MCF 10A (cell line): ENCODE measurements at regions not wholly inside any gene's neighbourhood (a gene's known extent, or its start where the extent isn't known, plus 50 kb on each side); places are given as distances from the start of the nearest gene placed in this dataset.

Experiments used
- BruUV-seq: library from RNA; stranded (reverse); fragments of 400-500 nt; replicated peaks from 2 replicates; lab custom pipeline; 2021; lab: Mats Ljungman, UMichigan
- CTCF ChIA-PET: fragments of 300-600 bp; sonication (Branson Sonifier 250); formaldehyde crosslinking; extraction: SDS; loops from one replicate; lab custom pipeline; 2021; ENCODE audit warnings: antibody characterized with exemption, inconsistent platforms; lab: Yijun Ruan, JAX
- POLR2A ChIA-PET: fragments of 300-600, 350-650 bp; sonication (Branson Sonifier 250); formaldehyde crosslinking; extraction: SDS; loops from one replicate; lab custom pipeline; 2020; ENCODE audit warnings: antibody characterized with exemption, inconsistent platforms; lab: Yijun Ruan, JAX
- DNase-seq: peaks from one replicate; pipeline ENCODE4 v3.0.0-alpha.2; 2018; ENCODE audit not compliant: unreplicated experiment
- H3K27ac Mint-ChIP-seq: one replicate; pipeline ENCODE4 v1.8.0; 2022; ENCODE audit warnings: mild to moderate bottlenecking, low read depth, mixed read lengths; ENCODE audit not compliant: unreplicated experiment
- H3K27me3 Mint-ChIP-seq: one replicate; pipeline ENCODE4 v1.8.0; 2022; ENCODE audit warnings: mixed read lengths; ENCODE audit not compliant: insufficient read depth, unreplicated experiment
- H3K36me3 Mint-ChIP-seq: one replicate; pipeline ENCODE4 v1.8.0; 2022; ENCODE audit warnings: mild to moderate bottlenecking, moderate library complexity, mixed read lengths; ENCODE audit not compliant: insufficient read depth, unreplicated experiment
- H3K4me1 Mint-ChIP-seq: one replicate; pipeline ENCODE4 v1.8.0; 2022; ENCODE audit warnings: mixed read lengths; ENCODE audit not compliant: insufficient read depth, unreplicated experiment
- H3K4me3 Mint-ChIP-seq: one replicate; pipeline ENCODE4 v1.8.0; 2022; ENCODE audit warnings: mild to moderate bottlenecking, moderate library complexity, mixed read lengths; ENCODE audit not compliant: unreplicated experiment
- H3K9me3 Mint-ChIP-seq: one replicate; pipeline ENCODE4 v1.8.0; 2022; ENCODE audit warnings: mixed read lengths; ENCODE audit not compliant: unreplicated experiment
- CTCF ChIP-seq: fragments of 200-600 bp; IDR thresholded peaks from one replicate; pipeline ENCODE4 v1.8.0; 2022; ENCODE audit warnings: antibody characterized with exemption, mild to moderate bottlenecking; ENCODE audit not compliant: unreplicated experiment
- intact Hi-C: fragments of 100-400 bp; cut with micrococcal nuclease; formaldehyde crosslinking; loops from 2 replicates; pipeline ENCODE4 v1.14.1; 2022

- intact Hi-C loops: loop anchor here (10.0 kb wide), 1 partner anchor 109 kb away; no protein-coding TSS in a partner anchor
- Mint-ChIP-seq H3K4me1 (peaks cover 36% of the 10 kb centered on the region), H3K36me3 (no peaks in the 10 kb centered on the region), H3K27ac (no peak overlapping the region), H3K4me3 (no peak overlapping the region), H3K9me3 (no peaks in the 10 kb centered on the region), H3K27me3 (no peaks in the 10 kb centered on the region)
- no TSS peak for BruUV-seq
- ChIA-PET POLR2A (no interaction called here), CTCF (no interaction called here)
- DNase-seq: no peak
- no peak for TF ChIP-seq CTCF
Measured at GRCh38 chr7:12803542-12803941, 116.1 kb downstream of the ARL4A start.

- Mint-ChIP-seq H3K4me1 (peaks cover 41% of the 10 kb centered on the region), H3K27me3 (no peaks in the 10 kb centered on the region), H3K9me3 (no peaks in the 10 kb centered on the region), H3K4me3 (no peak overlapping the region), H3K27ac (peak overlapping the region; percentile 54), H3K36me3 (no peaks in the 10 kb centered on the region)
- intact Hi-C loops: loop anchor here (10.0 kb wide), 1 partner anchor 111 kb away; no protein-coding TSS in a partner anchor
- CTCF ChIA-PET: interaction anchor here (0.7 to 1.0 kb wide), 4 partner anchors 13 to 122 kb away, joined by 3 to 5 read pairs (median 3); no protein-coding TSS in a partner anchor
- no TSS peak for BruUV-seq
- no peak for TF ChIP-seq CTCF
- DNase-seq: peak; percentile 17
- POLR2A ChIA-PET: interaction anchor here (0.7 to 1.4 kb wide), 8 partner anchors 8 to 138 kb away, joined by 3 to 4 read pairs (median 3); partner anchors contain the start of gene ARL4A
Measured at GRCh38 chr7:12805518-12805928, 118.1 kb downstream of the ARL4A start.

GRCh38 chr7:12805957-12806356, 118.5 kb downstream of the ARL4A start:
- Mint-ChIP-seq H3K4me1 (peaks cover 36% of the 10 kb centered on the region), H3K27ac (peak overlapping the region; percentile 54)

More at GRCh38 chr7:12805957-12806356, 118.5 kb downstream of the ARL4A start:
- no peak for TF ChIP-seq CTCF
- Mint-ChIP-seq H3K9me3 (no peaks in the 10 kb centered on the region), H3K4me3 (no peak overlapping the region), H3K36me3 (no peaks in the 10 kb centered on the region), H3K27me3 (no peaks in the 10 kb centered on the region)
- no TSS peak for BruUV-seq
- ChIA-PET CTCF (interaction anchor here (0.7 to 1.0 kb wide), 3 partner anchors 60 to 122 kb away, joined by 3 to 5 read pairs (median 3); no protein-coding TSS in a partner anchor), POLR2A (interaction anchor here (0.7 to 1.4 kb wide), 9 partner anchors 8 to 138 kb away, joined by 3 to 4 read pairs (median 3); partner anchors contain the start of gene ARL4A)
- intact Hi-C loops: loop anchor here (10.0 kb wide), 1 partner anchor 111 kb away; no protein-coding TSS in a partner anchor
- no peak for DNase-seq
